ENCODE measurements at regions not wholly inside any gene's neighbourhood (a gene's known extent, or its start where the extent isn't known, plus 50 kb on each side); places are given as distances from the start of the nearest gene placed in this dataset.

GRCh38 chr5:61650661-61651060 is 318.6 kb downstream of the ZSWIM6 start:
- no peak for DNase-seq

GRCh38 chr5:61651195-61651594 is 319.1 kb downstream of the ZSWIM6 start:
- DNase-seq = no peak

GRCh38 chr5:61652916-61653315 is 320.9 kb downstream of the ZSWIM6 start:
- DNase-seq = no peak

GRCh38 chr5:61653807-61654580 is 321.9 kb downstream of the ZSWIM6 start:
- DNase-seq = no peak

- DNase-seq = no peak
Observed at GRCh38 chr5:61654876-61655275, 322.8 kb downstream of the ZSWIM6 start.

GRCh38 chr5:61657010-61657409 is 325.0 kb downstream of the ZSWIM6 start:
- DNase-seq = no peak

- no peak for DNase-seq
Observed at GRCh38 chr5:61657686-61658085, 325.6 kb downstream of the ZSWIM6 start.

GRCh38 chr5:61658592-61659008 is 326.5 kb downstream of the ZSWIM6 start:
- peak in 53 of 56 donors; percentile 20 to 91 (median 67) for DNase-seq

GRCh38 chr5:61659221-61659696 is 327.2 kb downstream of the ZSWIM6 start:
- peak in 30 of 56 donors; percentile 10 to 72 (median 52) for DNase-seq

- no peak for DNase-seq
Observed at GRCh38 chr5:61662670-61663069, 330.6 kb downstream of the ZSWIM6 start.

- peak in 1 of 56 donors; percentile 14 for DNase-seq
Observed at GRCh38 chr5:61666064-61666621, 334.1 kb downstream of the ZSWIM6 start.

GRCh38 chr5:61667525-61668218 is 335.6 kb downstream of the ZSWIM6 start:
- DNase-seq = peak in 11 of 56 donors; percentile 9 to 55 (median 29)

GRCh38 chr5:61669531-61669930 is 337.5 kb downstream of the ZSWIM6 start:
- no peak for DNase-seq

- no peak for DNase-seq
Observed at GRCh38 chr5:61670941-61671340, 338.9 kb downstream of the ZSWIM6 start.

GRCh38 chr5:61673007-61673735 is 341.1 kb downstream of the ZSWIM6 start:
- peak in 6 of 56 donors; percentile 15 to 40 (median 30) for DNase-seq

- no peak for DNase-seq
Observed at GRCh38 chr5:61674378-61674777, 342.3 kb downstream of the ZSWIM6 start.

GRCh38 chr5:61675015-61675692 is 343.1 kb downstream of the ZSWIM6 start:
- peak in 43 of 56 donors; percentile 14 to 79 (median 51) for DNase-seq

- DNase-seq = no peak
Observed at GRCh38 chr5:61677220-61677619, 345.2 kb downstream of the ZSWIM6 start.

GRCh38 chr5:61678966-61679365 is 346.9 kb downstream of the ZSWIM6 start:
- DNase-seq = no peak

GRCh38 chr5:61679562-61679961 is 347.5 kb downstream of the ZSWIM6 start:
- no peak for DNase-seq

- DNase-seq = no peak
Observed at GRCh38 chr5:61680247-61680646, 348.2 kb downstream of the ZSWIM6 start.

All from nucleus accumbens (tissue), 56 donors.